OCI-LY7 (cell line): ENCODE measurements at regions not wholly inside any gene's neighbourhood (a gene's known extent, or its start where the extent isn't known, plus 50 kb on each side); places are given as distances from the start of the nearest gene placed in this dataset.

ENCODE experiments used
- BruUV-seq: library from RNA; stranded (reverse); fragments of 400-500 nt; replicated peaks from 2 replicates; lab custom pipeline; 2021; lab: Mats Ljungman, UMichigan
- CTCF ChIA-PET: fragments of 300-600 bp; sonication (Branson Sonifier 250); formaldehyde crosslinking; loops from one replicate; lab custom pipeline; 2022; ENCODE audit warnings: antibody characterized with exemption; ENCODE audit not compliant: unreplicated experiment; lab: Charles Lee
- POLR2A ChIA-PET: fragments of 300-600 bp; sonication (Branson Sonifier 250); formaldehyde crosslinking; loops from one replicate; lab custom pipeline; 2022; ENCODE audit warnings: antibody characterized with exemption; lab: Charles Lee
- DNase-seq: peaks from one replicate; pipeline ENCODE4 v3.0.0-alpha.2; 2015; ENCODE audit warnings: low spot score
- H2AFZ ChIP-seq: fragments of 200-600 bp; sonication (generic), shearing (Covaris generic); 2 replicates; pipeline ENCODE4 v1.6.1; 2014; ENCODE audit warnings: mild to moderate bottlenecking, antibody characterized with exemption, low read length, moderate library complexity
- H3K27ac ChIP-seq: fragments of 200-600 bp; sonication (generic); 2 replicates; pipeline ENCODE4 v1.5.1; 2014; ENCODE audit warnings: mixed run types, low read depth, mild to moderate bottlenecking, moderate library complexity, low read length, inconsistent platforms; ENCODE audit not compliant: poor library complexity, severe bottlenecking
- H3K36me3 ChIP-seq: fragments of 200-600 bp; sonication (generic); 2 replicates; pipeline ENCODE4 v1.6.1; 2014; ENCODE audit warnings: mild to moderate bottlenecking, antibody characterized with exemption, low read length, moderate library complexity, mixed read lengths; ENCODE audit not compliant: insufficient read depth
- H3K4me1 ChIP-seq: fragments of 200-600 bp; sonication (generic); 2 replicates; pipeline ENCODE4 v1.5.1; 2014; ENCODE audit warnings: mild to moderate bottlenecking, low read length; ENCODE audit not compliant: insufficient read depth, poor library complexity, severe bottlenecking
- H3K4me2 ChIP-seq: fragments of 200-600 bp; sonication (generic); 2 replicates; pipeline ENCODE4 v1.6.1; 2014; ENCODE audit warnings: mild to moderate bottlenecking, low read length
- H3K4me3 ChIP-seq: fragments of 200-600 bp; sonication (generic); 2 replicates; pipeline ENCODE4 v1.5.1; 2014; ENCODE audit warnings: mild to moderate bottlenecking, low read depth, low read length; ENCODE audit not compliant: poor library complexity, severe bottlenecking
- H3K79me2 ChIP-seq: fragments of 200-600 bp; sonication (generic); 2 replicates; pipeline ENCODE4 v1.6.1; 2016; ENCODE audit warnings: low read depth, mild to moderate bottlenecking, low read length, moderate library complexity, mixed read lengths; ENCODE audit not compliant: insufficient read depth
- H3K9me2 ChIP-seq: fragments of 200-600 bp; sonication (generic); 2 replicates; pipeline ENCODE4 v1.6.1; 2016; ENCODE audit warnings: mild to moderate bottlenecking, low read length, mixed read lengths; ENCODE audit not compliant: insufficient read depth
- H3K9me3 ChIP-seq: fragments of 200-600 bp; sonication (generic); 2 replicates; pipeline ENCODE4 v1.6.1; 2014; ENCODE audit warnings: mild to moderate bottlenecking, mixed run types, low read length, mixed read lengths
- H4K20me1 ChIP-seq: fragments of 200-600 bp; sonication (generic); 2 replicates; pipeline ENCODE4 v1.6.1; 2014; ENCODE audit warnings: mild to moderate bottlenecking, antibody characterized with exemption, low read length, moderate library complexity, mixed read lengths; ENCODE audit not compliant: insufficient read depth
- CTCF ChIP-seq: fragments of 200-600 bp; sonication (generic); conservative IDR thresholded peaks from 2 replicates; pipeline ENCODE4 v1.5.1; 2014; ENCODE audit warnings: mild to moderate bottlenecking, antibody characterized with exemption, low read length, moderate library complexity, mixed read lengths
- EZH2phosphoT487 ChIP-seq: fragments of 200-600 bp; sonication (generic); IDR thresholded peaks from 2 replicates; pipeline ENCODE4 v1.6.1; 2018; ENCODE audit warnings: low read depth, borderline replicate concordance, mild to moderate bottlenecking, mixed run types, antibody characterized with exemption, low read length, moderate library complexity, mixed read lengths
- intact Hi-C: fragments of 100-400 bp; cut with micrococcal nuclease; formaldehyde crosslinking; loops from one replicate; pipeline ENCODE4 v1.10.0; 2022; ENCODE audit not compliant: unreplicated experiment

GRCh38 chr10:10589540-10590303, 427.9 kb upstream of the CELF2 start:
- Histone ChIP-seq H3K27ac (no peak overlapping the region), H2AFZ (no peak overlapping the region), H3K79me2 (no peaks in the 10 kb centered on the region), H3K9me3 (no peaks in the 10 kb centered on the region), H3K36me3 (no peaks in the 10 kb centered on the region), H3K4me2 (no peak overlapping the region), H4K20me1 (no peaks in the 10 kb centered on the region), H3K4me3 (no peak overlapping the region), H3K9me2 (no peaks in the 10 kb centered on the region), H3K4me1 (no peaks in the 10 kb centered on the region)
- no TSS peak for BruUV-seq
- no peak for DNase-seq
- POLR2A ChIA-PET, result no interaction called here
- CTCF ChIA-PET, result no interaction called here
- TF ChIP-seq CTCF (no peak), EZH2phosphoT487 (no peak)
- intact Hi-C loops, result no loop called here

DNA sequence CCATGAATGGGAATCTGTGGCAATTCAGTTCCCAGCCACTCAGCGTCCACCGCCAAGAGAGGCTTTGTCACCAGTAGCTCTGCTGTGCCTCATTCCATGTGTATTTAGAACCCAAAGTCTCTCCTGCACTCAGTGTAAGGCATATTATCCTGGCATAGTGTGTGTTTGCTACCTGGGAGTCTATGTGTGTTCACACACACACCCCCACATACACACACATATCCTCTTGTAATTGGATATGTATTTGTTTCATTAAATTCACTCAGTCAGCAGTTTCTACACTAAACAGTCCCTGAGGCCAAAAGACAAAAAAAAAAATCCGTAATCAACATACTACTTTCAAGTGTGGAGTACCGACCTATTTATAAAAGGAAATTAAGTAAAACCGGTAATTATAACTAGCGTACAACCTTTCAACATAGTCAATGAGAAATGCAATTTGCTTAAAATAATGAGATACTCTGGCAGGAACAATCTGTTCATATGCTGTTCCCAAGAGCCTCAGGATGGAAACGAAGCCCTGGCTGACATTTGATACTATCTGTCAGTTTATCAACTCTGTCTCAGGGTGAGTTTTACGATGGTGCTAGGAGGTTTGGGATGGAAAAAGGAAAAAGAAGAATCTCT, 425.8 kb upstream of the CELF2 start:
- H3K36me3 ChIP-seq, result no peaks in the 10 kb centered on the region
- no TSS peak for BruUV-seq
- POLR2A ChIA-PET, result no interaction called here
- H3K27ac ChIP-seq, result no peak overlapping the region
- CTCF ChIA-PET, result no interaction called here
- no peak for DNase-seq
- intact Hi-C loops, result no loop called here
- no peak overlapping the region for H3K4me2 ChIP-seq
- no peaks in the 10 kb centered on the region for H3K9me3 ChIP-seq
- H4K20me1 ChIP-seq, result no peaks in the 10 kb centered on the region
- H3K4me3 ChIP-seq, result no peak overlapping the region
- no peak overlapping the region for H2AFZ ChIP-seq
- no peak for TF ChIP-seq EZH2phosphoT487
- no peak for TF ChIP-seq CTCF
- H3K9me2 ChIP-seq, result no peaks in the 10 kb centered on the region
- H3K79me2 ChIP-seq, result no peaks in the 10 kb centered on the region
- no peaks in the 10 kb centered on the region for H3K4me1 ChIP-seq

DNA sequence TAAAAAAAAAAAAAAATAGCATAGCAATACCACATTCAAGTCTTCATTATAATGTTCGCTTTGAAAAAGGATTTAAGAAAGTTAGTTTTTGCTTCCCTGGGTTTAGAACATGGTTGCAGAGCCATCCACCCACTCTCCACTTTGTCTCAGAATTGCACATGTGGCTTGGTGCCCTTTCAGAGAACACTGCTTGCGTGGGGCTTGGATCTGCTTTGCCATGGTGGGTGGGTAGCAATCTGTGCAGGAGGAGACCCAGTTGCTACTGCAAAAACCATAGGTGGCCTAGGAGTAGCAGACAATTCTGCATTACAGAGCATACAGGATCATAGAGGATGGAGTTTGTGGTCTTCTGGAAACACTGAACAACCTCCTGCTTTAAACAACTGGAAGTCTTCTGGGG, 421.4 kb upstream of the CELF2 start:
- H3K9me2 ChIP-seq, result no peaks in the 10 kb centered on the region
- no peak overlapping the region for H3K4me2 ChIP-seq
- ChIA-PET POLR2A (no interaction called here), CTCF (no interaction called here)
- intact Hi-C loops, result no loop called here
- no TSS peak for BruUV-seq
- H3K4me3 ChIP-seq, result no peak overlapping the region
- DNase-seq, result no peak
- H3K79me2 ChIP-seq, result no peaks in the 10 kb centered on the region
- H2AFZ ChIP-seq, result no peak overlapping the region
- TF ChIP-seq CTCF (no peak), EZH2phosphoT487 (no peak)
- no peaks in the 10 kb centered on the region for H4K20me1 ChIP-seq
- no peaks in the 10 kb centered on the region for H3K9me3 ChIP-seq
- H3K36me3 ChIP-seq, result no peaks in the 10 kb centered on the region
- no peaks in the 10 kb centered on the region for H3K4me1 ChIP-seq
- H3K27ac ChIP-seq, result no peak overlapping the region
